ENCODE measurements at regions not wholly inside any gene's neighbourhood (a gene's known extent, or its start where the extent isn't known, plus 50 kb on each side); places are given as distances from the start of the nearest gene placed in this dataset.
"Not testable (repeated sequence)": the region's sequence is repeated elsewhere in the genome, so short reads cannot be mapped to it uniquely, and the experiment has no call there.

DNA sequence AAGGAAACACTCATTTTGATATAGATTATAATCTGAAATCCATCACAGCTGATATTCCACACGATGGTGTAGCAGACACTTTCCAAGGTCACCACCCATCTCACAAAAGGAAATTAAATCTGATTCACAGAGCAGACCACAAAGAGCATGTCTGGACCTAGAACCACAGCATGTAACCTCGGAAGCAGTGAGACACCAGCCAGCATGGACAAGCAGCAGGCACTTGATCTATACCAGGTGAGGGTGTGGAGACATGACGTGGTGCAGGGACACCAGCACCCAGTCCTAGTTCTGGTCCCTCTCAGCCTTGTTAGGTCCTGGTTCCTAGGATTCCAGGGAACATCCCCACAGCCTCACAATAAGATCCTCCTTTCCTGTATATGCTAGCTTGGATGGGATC, 81.9 kb upstream of the FBXO28 start:
- in situ Hi-C loops (cut with HindIII; ENCODE audit: low sequenced_read_pairs); DNase-seq (ENCODE audit: low spot score): not testable (repeated sequence)

- in situ Hi-C loops (cut with HindIII; ENCODE audit: low sequenced_read_pairs); DNase-seq (ENCODE audit: low spot score): not testable (repeated sequence)
These were observed 83.7 kb upstream of the FBXO28 start for GRCh38 chr1:224030257-224030656.

GRCh38 chr1:224029286-224030025, 84.5 kb upstream of the FBXO28 start:
- in situ Hi-C loops (cut with HindIII; ENCODE audit: low sequenced_read_pairs) = not testable (repeated sequence)

GRCh38 chr1:224028802-224029201, 85.1 kb upstream of the FBXO28 start:
- in situ Hi-C loops (cut with HindIII; ENCODE audit: low sequenced_read_pairs); DNase-seq (ENCODE audit: low spot score): not testable (repeated sequence)

More at GRCh38 chr1:224029286-224030025, 84.5 kb upstream of the FBXO28 start:
- not testable (repeated sequence) for DNase-seq (ENCODE audit: low spot score)

GRCh38 chr1:224023122-224023521, 90.8 kb upstream of the FBXO28 start:
- in situ Hi-C loops (cut with HindIII; ENCODE audit: low sequenced_read_pairs); DNase-seq (ENCODE audit: low spot score): not testable (repeated sequence)

DNA sequence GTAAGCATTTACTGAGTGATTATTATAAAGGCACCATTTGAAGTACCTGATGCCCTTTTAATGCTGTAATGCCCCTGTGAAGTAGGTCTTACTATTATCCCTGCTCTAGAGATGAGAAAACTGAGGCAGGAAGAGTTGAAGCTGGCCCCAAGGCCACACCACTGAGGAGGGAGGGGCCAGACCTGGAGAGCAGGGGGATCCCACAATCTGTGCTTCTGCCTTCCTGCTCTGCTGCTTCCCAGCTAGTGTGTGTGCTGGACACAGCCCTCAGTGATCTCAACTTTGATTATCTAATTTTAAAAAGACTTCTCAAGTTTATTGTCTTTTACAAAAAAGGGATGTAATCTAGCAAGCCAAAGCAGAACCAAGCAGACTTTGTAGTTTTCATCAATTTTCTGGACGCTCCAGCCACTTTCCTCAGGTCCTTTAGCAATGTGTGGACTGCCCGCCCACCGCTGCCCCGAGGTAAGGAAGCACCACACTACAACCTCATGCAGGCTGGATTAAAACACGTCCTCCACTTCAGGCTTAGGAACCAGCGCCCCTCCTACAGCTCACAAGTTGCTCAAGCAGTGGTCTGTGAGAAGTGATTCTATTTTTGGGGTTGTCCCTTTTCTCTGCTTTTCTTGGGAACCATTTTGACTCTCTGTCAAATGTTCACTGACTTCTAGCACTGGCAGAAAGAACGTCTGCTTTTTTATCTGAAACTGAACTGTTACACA, 91.5 kb upstream of the FBXO28 start:
- DNase-seq (ENCODE audit: low spot score); in situ Hi-C loops (cut with HindIII; ENCODE audit: low sequenced_read_pairs): not testable (repeated sequence)

- in situ Hi-C loops (cut with HindIII; ENCODE audit: low sequenced_read_pairs) = not testable (repeated sequence)
These were observed 94.0 kb upstream of the FBXO28 start for GRCh38 chr1:224019866-224020265.

GRCh38 chr1:224015782-224016181, 98.1 kb upstream of the FBXO28 start:
- DNase-seq (ENCODE audit: low spot score); in situ Hi-C loops (cut with HindIII; ENCODE audit: low sequenced_read_pairs): not testable (repeated sequence)

More at GRCh38 chr1:224019866-224020265, 94.0 kb upstream of the FBXO28 start:
- not testable (repeated sequence) for DNase-seq (ENCODE audit: low spot score)

DNA sequence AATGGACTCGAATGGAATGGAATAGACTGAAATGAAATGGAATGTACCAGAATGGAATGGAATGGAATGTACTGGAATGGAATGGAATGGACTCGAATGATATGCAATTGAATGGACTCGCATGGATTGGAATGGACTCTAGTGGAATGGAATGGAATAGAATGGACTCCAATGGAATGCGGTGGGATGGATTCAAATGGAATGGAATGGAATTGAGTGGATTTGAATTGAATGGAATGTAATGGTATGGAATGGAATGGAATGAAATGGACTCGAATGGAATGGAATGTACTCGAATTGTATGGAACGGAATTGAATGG, 99.6 kb upstream of the FBXO28 start:
- no peak for DNase-seq (ENCODE audit: low spot score)
- in situ Hi-C loops (cut with HindIII; ENCODE audit: low sequenced_read_pairs) = no loop called here

GRCh38 chr1:224013626-224014329, 100.1 kb upstream of the FBXO28 start:
- DNase-seq (ENCODE audit: low spot score); in situ Hi-C loops (cut with HindIII; ENCODE audit: low sequenced_read_pairs): not testable (repeated sequence)

DNA sequence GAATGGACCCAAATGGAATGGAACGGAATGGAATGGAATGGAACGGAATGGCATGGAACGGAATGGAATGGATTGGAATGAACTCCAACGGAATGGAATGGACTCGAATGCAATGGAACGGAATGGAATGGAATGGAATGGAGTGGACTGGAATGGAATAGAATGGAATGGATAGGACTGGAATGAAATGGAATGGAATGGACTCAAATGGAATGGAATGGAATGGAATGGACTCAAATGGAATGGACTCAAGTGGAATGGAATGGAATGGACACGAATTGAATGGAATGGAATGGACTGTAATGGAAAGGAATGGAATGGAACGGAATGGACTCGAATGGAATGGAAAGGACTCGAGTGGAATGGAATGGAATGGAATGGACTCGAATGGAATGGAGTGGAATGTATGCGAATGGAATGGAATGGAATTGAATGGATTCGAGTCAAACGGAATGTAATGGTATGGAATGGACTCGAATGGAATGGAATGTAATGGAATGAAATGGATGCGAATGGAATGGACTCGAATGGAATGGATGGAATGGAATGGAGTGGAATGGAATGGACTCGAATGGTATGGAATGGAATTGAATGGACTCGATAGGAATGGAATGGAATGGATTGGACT, 101.0 kb upstream of the FBXO28 start:
- DNase-seq (ENCODE audit: low spot score); in situ Hi-C loops (cut with HindIII; ENCODE audit: low sequenced_read_pairs): not testable (repeated sequence)

- in situ Hi-C loops (cut with HindIII; ENCODE audit: low sequenced_read_pairs) = not testable (repeated sequence)
These were observed 101.7 kb upstream of the FBXO28 start for GRCh38 chr1:224012162-224012561.

GRCh38 chr1:224011751-224012150, 102.2 kb upstream of the FBXO28 start:
- in situ Hi-C loops (cut with HindIII; ENCODE audit: low sequenced_read_pairs); DNase-seq (ENCODE audit: low spot score): not testable (repeated sequence)

More at GRCh38 chr1:224012162-224012561, 101.7 kb upstream of the FBXO28 start:
- not testable (repeated sequence) for DNase-seq (ENCODE audit: low spot score)

- in situ Hi-C loops (cut with HindIII; ENCODE audit: low sequenced_read_pairs); DNase-seq (ENCODE audit: low spot score): not testable (repeated sequence)
These were observed 102.8 kb upstream of the FBXO28 start for GRCh38 chr1:224011153-224011552.

- in situ Hi-C loops (cut with HindIII; ENCODE audit: low sequenced_read_pairs); DNase-seq (ENCODE audit: low spot score): not testable (repeated sequence)
These were observed 107.9 kb upstream of the FBXO28 start for GRCh38 chr1:224005973-224006372.

- in situ Hi-C loops (cut with HindIII; ENCODE audit: low sequenced_read_pairs); DNase-seq (ENCODE audit: low spot score): not testable (repeated sequence)
These were observed 109.2 kb upstream of the FBXO28 start for GRCh38 chr1:224004552-224005315.

DNA sequence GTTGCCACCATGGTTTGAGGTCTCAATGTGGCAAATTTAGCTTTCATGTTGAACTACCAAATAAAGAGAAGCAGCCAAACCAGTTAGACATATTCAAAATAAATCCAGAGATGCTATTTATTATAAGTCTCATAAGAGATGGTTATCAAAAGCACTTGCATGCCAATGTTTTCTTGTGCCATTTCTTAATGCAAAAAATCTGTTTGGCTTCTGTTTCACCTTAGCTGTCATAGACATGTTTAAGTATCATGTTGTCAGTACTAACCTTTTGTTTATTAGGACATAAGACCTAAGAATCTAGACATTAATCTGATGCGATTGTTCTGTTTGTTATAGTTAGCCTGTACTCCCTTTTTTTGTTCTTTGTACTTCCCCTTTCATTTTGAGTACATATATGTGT, 110.0 kb upstream of the FBXO28 start:
- in situ Hi-C loops (cut with HindIII; ENCODE audit: low sequenced_read_pairs); DNase-seq (ENCODE audit: low spot score): not testable (repeated sequence)

GRCh38 chr1:224001757-224002156, 112.2 kb upstream of the FBXO28 start:
- in situ Hi-C loops (cut with HindIII; ENCODE audit: low sequenced_read_pairs); DNase-seq (ENCODE audit: low spot score): not testable (repeated sequence)

All from G401 (cell line).